WERI-Rb-1 (cell line): ENCODE measurements at regions not wholly inside any gene's neighbourhood (a gene's known extent, or its start where the extent isn't known, plus 50 kb on each side); places are given as distances from the start of the nearest gene placed in this dataset.

Source experiments
- DNase-seq: peaks from one replicate; pipeline ENCODE4 v3.0.0-alpha.2; 2020
- H3K27ac ChIP-seq: fragments of 250-450 bp; sonication (Bioruptor Pico); 2 replicates; pipeline ENCODE4 v1.5.1; 2020; ENCODE audit warnings: mild to moderate bottlenecking, moderate library complexity
- H3K27me3 ChIP-seq: fragments of 250-450 bp; sonication (Bioruptor Pico); 2 replicates; pipeline ENCODE4 v1.5.1; 2021; ENCODE audit warnings: mild to moderate bottlenecking, low read depth, moderate library complexity; ENCODE audit not compliant: insufficient read depth, severe bottlenecking
- H3K36me3 ChIP-seq: fragments of 250-450 bp; sonication (Bioruptor Pico); 2 replicates; pipeline ENCODE4 v1.5.1; 2020; ENCODE audit warnings: mild to moderate bottlenecking, moderate library complexity
- H3K4me3 ChIP-seq: 2 replicates; pipeline ENCODE4 v1.5.1; 2011; ENCODE audit warnings: low read depth, mild to moderate bottlenecking, control low read depth, low read length
- H3K9me3 ChIP-seq: fragments of 250-450 bp; sonication (Bioruptor Pico); 2 replicates; pipeline ENCODE4 v1.5.1; 2021; ENCODE audit warnings: mild to moderate bottlenecking, moderate library complexity; ENCODE audit not compliant: severe bottlenecking
- CTCF ChIP-seq: IDR thresholded peaks from 2 replicates; pipeline ENCODE4 v1.5.1; 2011; ENCODE audit warnings: low read depth, mild to moderate bottlenecking, control low read depth, inconsistent platforms, low read length

GRCh38 chr9:28799876-28800275, 1226.6 kb upstream of the C9orf72 start:
- DNase-seq: no peak
- H3K36me3 ChIP-seq: no peaks in the 10 kb centered on the region
- no peaks in the 10 kb centered on the region for H3K9me3 ChIP-seq
- no peaks in the 10 kb centered on the region for H3K27me3 ChIP-seq
- no peak for TF ChIP-seq CTCF
- no peak overlapping the region for H3K4me3 ChIP-seq
- H3K27ac ChIP-seq: no peak overlapping the region

GRCh38 chr9:28801144-28801799, 1228.0 kb upstream of the C9orf72 start:
- no peaks in the 10 kb centered on the region for H3K36me3 ChIP-seq
- TF ChIP-seq CTCF: no peak
- peak; percentile 38 for DNase-seq
- H3K9me3 ChIP-seq: no peaks in the 10 kb centered on the region
- no peaks in the 10 kb centered on the region for H3K27me3 ChIP-seq
- H3K27ac ChIP-seq: no peak overlapping the region
- H3K4me3 ChIP-seq: no peak overlapping the region

DNA sequence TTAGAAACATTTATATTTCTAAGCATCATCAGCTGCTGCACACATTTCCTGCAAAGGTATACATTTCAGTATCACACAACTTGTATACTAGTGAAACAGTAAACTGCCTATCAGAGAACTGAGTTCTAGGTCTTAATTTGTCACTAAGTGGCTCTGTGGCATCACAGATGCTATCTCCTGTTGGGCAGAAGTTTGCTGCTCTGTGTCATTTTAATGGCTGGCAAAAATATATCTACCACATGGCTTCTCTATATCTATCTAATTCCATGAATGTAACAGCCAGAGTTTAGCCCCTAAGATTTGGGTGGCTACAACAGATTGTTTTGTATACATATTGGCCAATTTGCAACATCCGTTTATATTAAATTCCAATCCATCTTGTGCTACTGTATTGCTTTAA, 1231.9 kb upstream of the C9orf72 start:
- Histone ChIP-seq H3K36me3 (no peaks in the 10 kb centered on the region), H3K27me3 (no peaks in the 10 kb centered on the region), H3K27ac (no peak overlapping the region), H3K9me3 (no peaks in the 10 kb centered on the region), H3K4me3 (no peak overlapping the region)
- DNase-seq: no peak
- TF ChIP-seq CTCF: no peak

DNA sequence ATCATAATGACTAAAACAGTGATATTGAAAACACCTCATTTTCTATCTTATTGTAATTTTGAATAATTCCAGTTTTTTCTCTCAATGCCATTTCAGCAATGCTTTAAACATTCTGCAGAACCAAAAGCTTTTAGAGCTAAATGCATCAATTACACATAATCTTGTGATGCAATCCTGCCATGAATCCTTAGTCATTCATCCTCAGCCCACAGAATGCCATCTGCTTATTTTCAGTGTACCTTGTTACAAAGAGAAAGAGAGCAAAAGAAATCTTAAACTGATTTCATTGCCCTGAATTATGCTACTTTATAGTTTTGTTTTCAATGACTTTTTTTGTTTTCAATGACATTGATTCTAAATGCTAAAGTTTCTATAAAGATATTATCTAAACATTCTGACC, 1234.8 kb upstream of the C9orf72 start:
- Histone ChIP-seq H3K4me3 (no peak overlapping the region), H3K36me3 (no peaks in the 10 kb centered on the region), H3K9me3 (no peaks in the 10 kb centered on the region), H3K27me3 (no peaks in the 10 kb centered on the region), H3K27ac (peak overlapping the region; percentile 58)
- no peak for TF ChIP-seq CTCF
- DNase-seq: no peak

DNA sequence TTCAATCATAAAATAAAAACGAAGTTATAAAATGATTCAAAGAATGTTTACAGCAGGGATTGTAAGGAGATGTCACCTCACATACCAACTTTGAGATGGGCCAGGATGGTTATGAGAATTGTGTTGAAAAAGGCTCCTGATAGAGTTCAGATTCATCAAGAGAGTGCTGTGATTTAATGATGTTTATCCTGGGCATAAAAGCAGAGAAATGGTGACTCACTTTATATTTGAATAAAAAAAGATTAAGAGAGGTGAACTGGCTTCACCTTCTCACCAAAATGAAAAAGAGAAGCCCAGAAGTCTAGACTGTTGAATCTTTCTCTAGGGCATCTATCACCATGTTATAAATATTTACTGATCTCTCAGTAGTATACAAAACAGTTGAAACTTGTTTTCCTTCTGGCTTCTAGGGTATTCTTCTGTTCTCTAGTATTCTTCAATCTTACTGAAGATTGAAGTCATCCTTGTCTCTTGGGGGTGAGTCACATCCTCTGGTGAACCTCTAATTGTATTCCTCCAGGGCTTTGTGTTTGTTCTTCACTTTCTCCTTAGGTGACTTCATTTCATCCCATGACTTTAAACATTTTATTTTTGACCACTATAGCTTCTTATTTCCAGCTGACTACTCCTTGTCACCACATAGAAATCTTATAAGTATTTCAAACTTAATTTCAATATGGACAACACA, 1237.3 kb upstream of the C9orf72 start:
- H3K9me3 ChIP-seq: no peaks in the 10 kb centered on the region
- H3K27ac ChIP-seq: no peak overlapping the region
- no peaks in the 10 kb centered on the region for H3K27me3 ChIP-seq
- DNase-seq: no peak
- no peak for TF ChIP-seq CTCF
- H3K36me3 ChIP-seq: no peaks in the 10 kb centered on the region
- no peak overlapping the region for H3K4me3 ChIP-seq
